Renal cortical epithelial cell (primary cell): ENCODE measurements at regions not wholly inside any gene's neighbourhood (a gene's known extent, or its start where the extent isn't known, plus 50 kb on each side); places are given as distances from the start of the nearest gene placed in this dataset.

Source experiments
- DNase-seq: peaks from one replicate; pipeline ENCODE4 v3.0.0-alpha.2; 2011; ENCODE audit warnings: low read depth

- DNase-seq = no peak
Observed at GRCh38 chr22:27499121-27499520, 302.4 kb downstream of the MN1 start.

GRCh38 chr22:27501191-27501936 lies 300.2 kb downstream of the MN1 start:
- no peak for DNase-seq

- no peak for DNase-seq
Observed at GRCh38 chr22:27502327-27502726, 299.2 kb downstream of the MN1 start.

GRCh38 chr22:27504360-27505253 lies 296.9 kb downstream of the MN1 start:
- DNase-seq = peak; percentile 43

- DNase-seq = no peak
Observed at GRCh38 chr22:27507111-27507611, 294.4 kb downstream of the MN1 start.

- no peak for DNase-seq
Observed at GRCh38 chr22:27507935-27508526, 293.5 kb downstream of the MN1 start.

GRCh38 chr22:27509132-27509920 lies 292.2 kb downstream of the MN1 start:
- DNase-seq = no peak

- DNase-seq = no peak
Observed at GRCh38 chr22:27510024-27510423, 291.5 kb downstream of the MN1 start.

- DNase-seq = no peak
Observed at GRCh38 chr22:27512283-27512761, 289.2 kb downstream of the MN1 start.

GRCh38 chr22:27513021-27513420 lies 288.5 kb downstream of the MN1 start:
- no peak for DNase-seq

- no peak for DNase-seq
Observed at GRCh38 chr22:27514601-27515523, 286.7 kb downstream of the MN1 start.

- no peak for DNase-seq
Observed at GRCh38 chr22:27517361-27518155, 284.0 kb downstream of the MN1 start.

- DNase-seq = no peak
Observed at GRCh38 chr22:27518531-27519340, 282.8 kb downstream of the MN1 start.

GRCh38 chr22:27523711-27524110 lies 277.8 kb downstream of the MN1 start:
- no peak for DNase-seq

GRCh38 chr22:27525711-27526110 lies 275.8 kb downstream of the MN1 start:
- no peak for DNase-seq

GRCh38 chr22:27526901-27527300 lies 274.7 kb downstream of the MN1 start:
- no peak for DNase-seq

GRCh38 chr22:27531782-27532530 lies 269.6 kb downstream of the MN1 start:
- DNase-seq = peak; percentile 89
